G401 (cell line): ENCODE measurements at regions not wholly inside any gene's neighbourhood (a gene's known extent, or its start where the extent isn't known, plus 50 kb on each side); places are given as distances from the start of the nearest gene placed in this dataset.

ENCODE experiments used
- DNase-seq: peaks from one replicate; pipeline ENCODE4 v3.0.0-alpha.2; 2015; ENCODE audit warnings: low spot score
- in situ Hi-C: cut with HindIII; loops from 2 replicates; pipeline ENCODE4 v1.10.0; 2016; ENCODE audit warnings: low sequenced_read_pairs, mixed read lengths

GRCh38 chr6:156725712-156726111 is 51.5 kb upstream of the ARID1B start:
- DNase-seq: no peak
- in situ Hi-C loops: no loop called here

- DNase-seq: no peak
Observed at GRCh38 chr6:156720691-156721685, 56.2 kb upstream of the ARID1B start.

GRCh38 chr6:156719720-156720563 is 57.2 kb upstream of the ARID1B start:
- DNase-seq: peak; percentile 29
- in situ Hi-C loops: no loop called here

More at GRCh38 chr6:156720691-156721685, 56.2 kb upstream of the ARID1B start:
- in situ Hi-C loops: no loop called here

- no peak for DNase-seq
- in situ Hi-C loops: no loop called here
Observed at GRCh38 chr6:156719395-156719719, 57.8 kb upstream of the ARID1B start.

GRCh38 chr6:156718647-156719394 is 58.4 kb upstream of the ARID1B start:
- in situ Hi-C loops: no loop called here
- DNase-seq: no peak

GRCh38 chr6:156717542-156717941 is 59.6 kb upstream of the ARID1B start:
- no peak for DNase-seq
- in situ Hi-C loops: no loop called here

- no peak for DNase-seq
- in situ Hi-C loops: no loop called here
Observed at GRCh38 chr6:156715839-156716238, 61.3 kb upstream of the ARID1B start.

- DNase-seq: no peak
- in situ Hi-C loops: no loop called here
Observed at GRCh38 chr6:156713548-156713947, 63.6 kb upstream of the ARID1B start.

- no peak for DNase-seq
- in situ Hi-C loops: no loop called here
Observed at GRCh38 chr6:156710479-156710878, 66.7 kb upstream of the ARID1B start.

- in situ Hi-C loops: no loop called here
- DNase-seq: no peak
Observed at GRCh38 chr6:156707818-156708217, 69.4 kb upstream of the ARID1B start.

- DNase-seq: no peak
- in situ Hi-C loops: no loop called here
Observed at GRCh38 chr6:156703719-156704118, 73.5 kb upstream of the ARID1B start.

GRCh38 chr6:156701966-156702365 is 75.2 kb upstream of the ARID1B start:
- in situ Hi-C loops: no loop called here
- DNase-seq: no peak

- in situ Hi-C loops: no loop called here
- DNase-seq: no peak
Observed at GRCh38 chr6:156700440-156701057, 76.6 kb upstream of the ARID1B start.

GRCh38 chr6:156699935-156700334 is 77.2 kb upstream of the ARID1B start:
- DNase-seq: no peak
- in situ Hi-C loops: no loop called here

- no peak for DNase-seq
- in situ Hi-C loops: no loop called here
Observed at GRCh38 chr6:156699017-156699421, 78.2 kb upstream of the ARID1B start.

- in situ Hi-C loops: no loop called here
- DNase-seq: no peak
Observed at GRCh38 chr6:156698239-156699016, 78.8 kb upstream of the ARID1B start.

- in situ Hi-C loops: no loop called here
- DNase-seq: no peak
Observed at GRCh38 chr6:156697225-156697830, 79.8 kb upstream of the ARID1B start.

GRCh38 chr6:156695742-156696141 is 81.4 kb upstream of the ARID1B start:
- in situ Hi-C loops: no loop called here

More at GRCh38 chr6:156695742-156696141, 81.4 kb upstream of the ARID1B start:
- DNase-seq: no peak
